Stimulated activated CD4-positive, alpha-beta T cell treated with anti-CD3 and anti-CD28 coated beads, TNF-alpha, amount 100 ng/mL, for 48 hours (primary cell): ENCODE measurements at regions not wholly inside any gene's neighbourhood (a gene's known extent, or its start where the extent isn't known, plus 50 kb on each side); places are given as distances from the start of the nearest gene placed in this dataset.
"Not testable (repeated sequence)": the region's sequence is repeated elsewhere in the genome, so short reads cannot be mapped to it uniquely, and the experiment has no call there.

Experiments
- DNase-seq, 3 donors: peaks; one replicate each; pipeline ENCODE4 v3.0.0-alpha.2; 2020; ENCODE audit warnings: low read depth in 3 of 3

DNA sequence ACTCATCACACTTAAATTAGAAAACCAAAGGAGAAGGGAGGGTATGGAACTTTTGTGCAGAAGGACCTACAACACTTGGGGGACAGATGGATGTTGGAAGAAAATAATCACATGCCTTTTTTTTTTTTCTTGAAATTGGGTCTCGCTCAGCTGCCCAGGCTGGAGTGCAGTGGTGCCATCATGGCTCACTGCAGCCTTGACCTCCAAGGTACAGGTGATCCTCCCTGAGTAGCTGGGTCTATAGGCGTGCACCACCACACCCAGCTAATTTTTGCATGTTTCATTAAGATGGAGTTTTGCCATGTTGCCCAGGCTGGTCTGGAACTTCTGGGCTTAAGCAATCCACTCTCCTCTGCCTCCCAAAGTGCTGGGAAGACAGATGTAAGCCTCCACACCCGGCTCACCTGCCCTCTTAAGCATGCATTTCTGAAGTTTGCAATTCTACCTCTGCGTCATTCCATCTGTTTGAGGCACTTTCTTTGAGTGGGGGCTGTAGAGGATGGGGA lies 370.8 kb upstream of the JARID2 start:
- DNase-seq = no peak

DNA sequence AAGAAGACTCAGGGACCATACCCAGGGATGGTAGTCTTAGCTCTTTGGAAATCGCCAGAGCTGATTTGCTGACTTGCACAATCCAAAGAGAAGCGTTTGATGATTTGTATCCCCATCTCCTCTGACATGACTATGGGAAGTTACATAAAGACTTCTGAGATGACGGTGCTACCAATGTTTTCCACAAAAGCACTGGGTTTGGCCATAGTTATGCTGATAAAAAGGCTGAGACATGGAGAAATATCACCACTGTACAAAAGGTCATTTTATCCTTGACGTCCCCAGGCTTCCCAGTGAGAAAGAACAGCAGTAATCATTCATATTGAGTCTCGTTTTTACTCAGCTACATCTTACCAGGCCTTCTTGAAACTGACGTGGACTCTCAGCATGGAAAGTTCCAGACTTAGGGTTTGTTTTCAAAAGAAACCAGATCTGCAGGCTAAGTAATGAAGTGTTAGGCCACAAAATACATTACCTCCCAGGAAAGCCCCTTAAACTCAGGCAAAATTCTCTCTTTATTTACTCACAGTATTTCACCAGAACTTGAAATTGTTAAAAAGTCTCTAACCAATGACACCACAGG lies 370.3 kb upstream of the JARID2 start:
- peak in 1 of 3 donors; percentile 27 for DNase-seq

DNA sequence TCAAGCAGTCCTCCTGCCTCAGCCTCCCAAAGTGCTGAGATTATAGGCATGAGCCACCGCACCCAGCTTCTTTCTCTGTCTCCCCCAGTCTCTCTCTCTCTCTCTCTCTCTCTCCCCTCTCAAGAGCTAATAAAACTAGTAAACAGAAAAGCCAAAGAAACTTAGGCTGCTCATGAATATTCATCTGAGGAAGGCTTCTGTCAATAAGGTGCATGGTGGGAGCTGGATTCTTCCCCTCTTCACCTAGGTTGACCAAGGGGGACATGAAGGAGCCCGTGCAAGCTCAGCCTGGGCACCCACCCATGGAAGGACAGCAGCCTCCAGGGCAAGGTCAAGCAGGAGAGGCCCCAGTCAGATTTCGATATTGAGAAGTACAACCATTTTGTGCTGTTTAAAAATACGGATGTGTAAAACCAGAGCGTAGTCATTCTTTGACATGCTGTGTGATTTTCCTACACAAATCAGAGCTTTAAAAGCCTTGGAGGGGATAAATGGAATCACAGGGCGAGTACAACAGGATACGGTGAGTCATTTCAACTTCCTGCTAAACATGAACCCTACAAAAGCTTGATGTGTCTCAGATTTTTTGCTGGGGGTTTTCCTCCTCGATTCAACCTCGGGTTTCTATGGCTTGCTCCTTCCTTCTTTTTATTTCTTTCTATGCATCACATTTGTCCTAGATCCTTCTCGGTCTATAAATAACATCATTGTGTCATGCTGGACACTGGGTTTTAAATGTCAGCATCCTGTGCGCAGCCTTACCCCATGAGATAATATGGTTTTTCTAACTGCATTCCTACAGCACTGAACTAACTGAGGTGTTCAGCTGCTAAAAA lies 368.9 kb upstream of the JARID2 start:
- no peak for DNase-seq

DNA sequence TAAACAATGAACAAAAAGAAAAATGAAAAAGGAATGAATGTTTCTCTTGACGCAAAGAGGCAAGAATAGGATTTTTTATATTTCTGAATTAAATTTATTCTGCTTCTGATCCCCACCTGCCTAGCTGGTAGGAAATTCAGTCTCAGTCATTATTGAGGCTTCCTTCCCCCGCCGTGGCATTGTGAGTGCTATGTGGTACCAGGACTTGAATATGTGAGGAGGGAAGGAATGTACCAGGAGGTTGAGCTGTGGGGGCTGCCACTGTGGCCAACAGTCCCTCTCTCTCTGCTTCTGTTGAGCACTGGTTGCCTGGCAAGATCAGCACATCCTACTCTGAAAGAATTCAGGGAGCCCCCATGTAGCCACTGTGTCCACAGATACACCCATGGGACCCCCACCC lies 368.1 kb upstream of the JARID2 start:
- DNase-seq = no peak

DNA sequence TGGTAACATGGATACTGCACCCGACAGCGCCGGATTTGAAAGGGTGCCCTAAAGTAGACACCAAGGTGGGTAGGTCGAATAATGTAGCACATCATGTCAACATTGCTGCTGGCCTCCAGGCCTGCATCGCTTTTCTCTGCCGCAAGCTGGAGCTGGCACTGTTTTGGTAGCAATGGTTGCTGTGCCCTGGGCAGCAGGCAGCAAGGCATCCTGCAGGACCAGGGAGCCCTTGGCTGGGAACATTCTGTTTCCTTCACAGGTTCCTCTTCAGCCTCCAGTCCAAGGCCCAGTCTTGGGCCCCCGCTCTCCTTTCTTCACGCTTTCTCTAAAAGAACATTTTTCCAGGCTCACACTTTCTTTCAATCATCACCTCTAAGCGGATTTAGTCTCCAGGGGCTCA lies 365.8 kb upstream of the JARID2 start:
- no peak for DNase-seq

DNA sequence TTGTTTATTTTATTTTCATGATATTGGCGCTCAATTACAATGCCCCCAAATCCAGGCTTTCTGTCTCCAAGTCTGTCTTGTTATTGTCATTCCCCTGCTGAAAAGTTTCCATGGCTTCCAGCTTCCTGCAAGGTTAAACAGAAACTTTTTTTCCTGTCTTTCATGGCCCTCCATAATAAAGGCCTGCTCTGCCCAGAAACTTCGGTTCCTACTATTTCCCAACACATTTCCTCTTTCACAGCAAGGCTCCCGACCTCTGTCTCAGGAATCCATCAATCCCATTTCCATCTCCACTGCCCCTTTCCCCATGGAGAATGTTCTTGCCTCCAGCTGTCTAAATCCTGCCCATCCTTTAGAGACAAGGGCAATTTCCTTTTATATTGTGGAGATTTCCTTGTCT lies 365.2 kb upstream of the JARID2 start:
- no peak for DNase-seq

DNA sequence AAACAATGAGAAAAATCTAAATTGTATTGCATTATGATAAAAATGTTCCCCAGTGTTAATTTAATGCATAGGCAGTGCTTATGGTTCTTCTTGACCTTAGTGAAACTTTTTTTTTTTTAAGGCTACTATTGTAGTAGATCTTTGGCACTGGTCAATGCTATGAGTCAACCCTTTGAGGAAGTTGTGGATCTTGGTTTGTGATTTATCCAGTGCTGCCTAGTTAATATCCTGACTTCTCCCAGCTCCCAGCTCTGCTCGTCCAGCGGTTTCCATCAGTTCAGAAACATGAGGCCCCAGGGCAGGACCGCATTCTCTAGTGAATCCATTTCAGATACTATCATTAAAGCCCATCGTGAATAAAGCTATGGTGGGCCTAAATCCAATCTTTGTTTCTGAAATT lies 364.5 kb upstream of the JARID2 start:
- no peak for DNase-seq

DNA sequence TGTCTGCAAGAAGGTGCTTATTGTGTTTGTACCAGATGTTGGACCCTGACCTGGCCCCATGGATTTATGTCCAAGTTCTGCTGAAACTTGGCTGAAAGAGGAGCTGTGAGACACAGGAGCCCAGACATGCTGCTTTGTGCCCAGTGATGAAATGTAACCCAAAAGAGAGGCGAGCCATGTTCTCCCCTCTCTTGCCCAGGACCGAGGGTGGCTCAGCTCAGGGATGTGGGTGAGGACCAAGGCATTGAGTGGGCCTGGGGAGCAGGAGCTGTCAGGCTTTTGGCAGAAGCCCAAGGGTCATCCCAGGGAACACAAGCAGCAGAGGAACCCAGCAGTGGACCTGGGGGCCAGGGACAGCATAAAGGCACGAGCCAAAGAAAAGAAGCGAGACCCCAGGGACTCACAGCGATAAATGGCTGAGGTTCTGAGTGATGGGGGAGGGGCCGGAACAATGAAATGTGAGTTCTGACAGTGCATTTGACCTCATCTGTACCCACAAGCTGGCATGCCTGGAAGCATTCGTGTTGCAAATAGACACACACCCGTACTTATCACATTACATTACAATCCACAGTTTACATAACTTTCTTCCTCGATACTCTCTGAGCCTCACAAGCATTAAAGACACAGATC lies 363.4 kb upstream of the JARID2 start:
- no peak for DNase-seq

DNA sequence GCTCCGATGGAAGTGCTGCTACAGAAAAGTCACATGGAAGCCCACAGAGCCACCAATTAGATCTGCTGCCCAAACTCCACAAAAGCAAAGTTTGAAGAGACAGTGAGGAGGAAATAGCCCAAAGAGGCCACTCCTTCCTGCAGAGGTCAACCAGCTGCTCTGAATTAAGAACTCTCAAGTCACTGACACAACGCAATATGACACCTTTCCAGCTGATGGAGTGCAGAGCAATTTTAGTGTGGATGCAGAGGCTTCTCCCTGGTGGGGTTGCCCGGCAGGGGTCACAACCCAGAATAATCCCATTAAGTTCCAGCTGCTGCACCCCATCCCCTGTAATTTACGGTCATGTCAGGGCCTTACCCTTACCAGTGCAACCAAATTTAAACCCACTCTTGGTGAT lies 361.9 kb upstream of the JARID2 start:
- no peak for DNase-seq

DNA sequence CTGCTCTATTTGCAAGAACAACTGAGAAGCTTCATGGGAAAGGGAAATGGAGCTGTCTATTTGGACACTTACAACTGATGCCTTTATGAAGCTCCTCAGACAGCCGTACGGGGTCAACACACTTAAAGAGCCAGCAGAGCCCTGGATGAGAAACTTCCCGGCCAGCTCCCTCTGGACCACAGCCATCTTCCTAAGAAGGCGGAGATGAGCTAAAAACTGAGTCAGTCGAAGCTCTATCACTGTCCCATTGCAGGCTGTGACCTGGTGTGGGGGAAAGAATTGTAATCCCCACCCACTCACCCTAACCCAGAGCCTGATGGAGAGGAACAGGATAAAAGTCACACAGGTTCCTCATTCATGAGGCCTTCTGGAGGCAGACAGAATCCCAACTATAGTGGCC lies 360.4 kb upstream of the JARID2 start:
- no peak for DNase-seq

DNA sequence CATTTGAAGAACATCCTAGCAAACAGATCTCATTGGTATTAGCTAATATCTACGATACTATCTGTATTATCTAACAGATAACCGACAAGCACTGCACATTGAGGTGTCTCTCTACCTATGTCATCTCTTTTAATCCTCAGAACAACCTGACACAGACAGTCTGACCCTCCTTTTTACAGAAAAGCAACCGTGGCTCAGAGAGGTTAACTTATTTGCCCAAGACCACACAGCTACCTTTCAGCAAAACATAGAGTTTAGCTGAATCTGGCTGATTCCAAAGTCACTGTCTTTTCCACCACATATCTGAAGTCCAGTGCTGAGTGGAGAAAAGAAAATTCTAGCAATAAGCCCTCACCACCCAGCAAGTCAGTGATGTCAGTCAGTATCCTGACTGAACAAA lies 358.7 kb upstream of the JARID2 start:
- DNase-seq = no peak

DNA sequence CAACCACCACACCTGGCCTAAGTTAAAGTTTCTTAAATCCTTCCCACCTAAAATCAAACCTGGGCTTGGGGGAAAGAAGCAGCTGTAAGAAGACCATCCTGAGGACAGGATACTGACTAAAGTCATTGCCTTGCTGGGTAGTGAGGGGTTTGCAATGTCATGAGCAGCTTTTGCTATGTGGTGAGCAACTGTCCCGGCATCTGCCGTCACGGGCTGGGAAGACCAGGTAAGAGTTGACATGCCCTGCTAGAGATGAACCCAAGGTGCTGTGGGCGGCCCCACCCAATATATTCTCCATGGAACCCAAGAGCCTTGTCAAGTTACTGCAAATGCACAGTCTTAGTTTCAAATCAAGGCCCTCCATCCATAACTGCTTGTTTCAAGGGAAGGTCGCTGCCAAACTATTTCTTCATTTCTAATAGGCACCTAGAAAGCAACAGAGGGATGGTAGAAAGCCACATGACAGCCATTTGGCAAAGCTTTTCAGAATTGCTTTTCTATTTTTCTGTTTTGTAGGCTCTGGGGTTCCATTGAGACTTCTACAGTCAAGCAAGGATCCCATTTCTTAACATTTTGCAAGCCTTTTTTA lies 357.8 kb upstream of the JARID2 start:
- DNase-seq = no peak

DNA sequence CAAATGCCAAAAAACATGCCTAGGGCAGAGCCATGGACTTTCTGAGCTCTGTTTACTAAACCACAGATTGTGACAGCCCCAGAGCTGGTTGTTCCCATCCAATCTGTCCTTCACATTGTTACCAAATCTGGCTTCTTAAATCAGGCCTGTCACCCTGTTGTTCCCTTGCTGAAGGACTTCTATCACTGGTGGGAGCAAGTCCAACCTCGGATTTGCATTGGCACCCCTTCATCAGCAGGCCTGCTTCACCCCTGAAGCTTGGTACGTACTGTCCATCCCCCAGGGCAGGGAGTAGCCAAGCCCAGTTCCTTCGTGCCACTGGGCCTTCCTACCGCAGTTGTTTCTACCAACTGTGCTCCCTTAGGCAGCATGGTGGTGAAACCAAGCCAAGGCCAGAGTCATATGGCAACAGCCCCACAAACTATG lies 357.3 kb upstream of the JARID2 start:
- no peak for DNase-seq

DNA sequence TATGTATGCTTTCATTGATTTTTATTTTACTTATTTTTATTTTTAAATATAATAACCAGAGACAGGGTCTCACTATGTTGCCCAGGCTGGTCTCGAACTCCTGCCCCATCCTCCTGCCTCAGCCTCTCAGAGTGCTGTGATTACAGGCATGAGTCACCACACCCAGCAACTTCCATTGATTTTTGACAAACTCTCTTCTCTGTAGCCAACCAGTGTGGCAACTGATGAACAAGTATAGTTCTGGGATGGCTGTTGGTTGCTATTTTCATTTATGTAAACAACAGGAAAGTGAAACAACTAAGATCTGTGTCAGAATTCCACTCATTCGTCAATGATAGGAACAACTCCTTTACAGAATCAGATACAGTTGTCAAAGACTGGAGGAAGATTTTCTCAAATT lies 356.7 kb upstream of the JARID2 start:
- no peak for DNase-seq

DNA sequence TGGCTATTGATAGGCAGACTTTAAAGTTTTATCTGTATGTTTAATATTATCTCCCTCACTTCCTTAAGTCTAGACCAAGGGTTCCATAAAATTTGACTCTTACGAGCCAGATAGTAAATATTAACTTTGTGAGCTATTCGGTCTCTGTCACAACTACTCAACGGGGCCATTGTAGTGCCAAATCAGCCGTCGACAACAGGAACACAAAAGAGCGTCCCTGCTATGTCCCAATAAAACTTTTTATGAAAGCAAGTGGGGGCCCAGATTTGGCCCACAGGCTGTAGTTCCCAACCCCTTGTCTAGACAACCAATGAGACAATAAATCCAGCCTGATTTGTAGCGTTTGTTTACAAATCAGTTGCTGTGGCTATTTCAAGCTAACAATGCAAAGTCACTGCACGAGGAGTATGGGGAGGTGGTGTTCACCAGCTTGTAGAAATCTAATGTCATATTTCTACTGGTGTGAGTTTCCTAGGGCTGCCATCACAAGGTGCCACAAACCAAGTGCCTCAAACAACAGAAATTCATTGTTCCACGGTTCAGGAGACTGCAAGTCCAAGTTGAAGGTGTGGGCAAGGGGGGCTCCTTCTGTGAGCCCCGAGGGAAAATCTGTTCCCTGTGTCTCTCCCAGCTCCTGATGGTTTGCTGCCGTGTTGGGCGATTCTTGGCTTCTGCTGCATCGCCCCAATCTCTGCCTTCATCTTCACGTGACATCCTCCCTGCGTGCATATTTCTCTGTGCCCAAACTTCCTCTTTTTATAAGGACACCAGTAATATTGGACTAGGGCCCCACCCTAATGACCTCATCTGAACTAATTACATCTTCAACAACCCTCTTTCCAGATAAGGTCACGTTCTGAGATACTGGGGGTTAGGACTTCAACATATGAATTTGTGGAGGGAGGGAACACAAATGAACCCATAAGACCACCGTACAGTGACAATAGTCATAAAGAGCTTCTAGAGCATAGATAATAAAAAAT lies 356.0 kb upstream of the JARID2 start:
- no peak for DNase-seq

DNA sequence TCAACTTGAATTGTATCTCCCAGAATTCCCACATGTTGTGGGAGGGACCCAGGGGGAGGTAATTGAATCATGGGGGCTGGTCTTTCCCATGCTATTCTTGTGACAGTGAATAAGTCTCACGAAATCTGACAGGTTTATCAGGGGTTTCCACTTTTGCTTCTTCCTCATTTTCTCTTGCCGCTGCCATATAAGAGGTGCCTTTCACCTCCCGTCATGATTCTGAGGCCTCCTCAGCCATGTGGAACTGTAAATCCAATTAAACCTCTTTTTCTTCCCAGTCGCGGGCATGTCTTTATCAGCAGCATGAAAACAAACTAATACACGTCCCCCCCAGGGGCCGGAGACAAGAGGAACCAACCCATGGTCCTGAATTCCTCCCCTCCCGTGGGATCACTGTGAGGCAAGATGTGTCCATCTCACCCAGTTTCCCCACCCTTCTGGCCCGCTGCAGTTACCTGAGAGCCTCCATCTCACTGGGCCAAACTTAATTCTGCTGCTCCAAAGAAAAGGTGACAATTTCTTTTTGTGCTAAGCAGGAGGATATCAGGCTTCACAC lies 354.0 kb upstream of the JARID2 start:
- not testable (repeated sequence) for DNase-seq

DNA sequence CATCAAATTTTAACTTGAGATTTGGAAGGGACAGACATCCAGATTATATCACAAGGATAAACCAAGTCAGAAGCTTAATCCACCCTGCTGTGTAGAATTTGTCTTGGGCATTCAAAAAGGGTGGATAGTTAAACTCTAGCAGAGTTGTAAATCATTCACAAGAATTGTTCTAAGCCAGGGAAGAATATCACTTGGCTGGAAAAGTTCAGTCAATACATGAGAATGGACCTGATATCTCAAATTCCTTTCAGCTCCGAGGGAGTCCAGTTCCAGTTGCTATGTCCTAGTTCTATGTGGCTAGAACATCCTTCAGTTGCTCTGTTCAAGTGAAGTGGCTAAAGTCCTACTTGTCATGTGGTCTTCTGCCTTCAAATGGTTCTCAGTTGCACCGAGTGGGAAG lies 351.8 kb upstream of the JARID2 start:
- no peak for DNase-seq

DNA sequence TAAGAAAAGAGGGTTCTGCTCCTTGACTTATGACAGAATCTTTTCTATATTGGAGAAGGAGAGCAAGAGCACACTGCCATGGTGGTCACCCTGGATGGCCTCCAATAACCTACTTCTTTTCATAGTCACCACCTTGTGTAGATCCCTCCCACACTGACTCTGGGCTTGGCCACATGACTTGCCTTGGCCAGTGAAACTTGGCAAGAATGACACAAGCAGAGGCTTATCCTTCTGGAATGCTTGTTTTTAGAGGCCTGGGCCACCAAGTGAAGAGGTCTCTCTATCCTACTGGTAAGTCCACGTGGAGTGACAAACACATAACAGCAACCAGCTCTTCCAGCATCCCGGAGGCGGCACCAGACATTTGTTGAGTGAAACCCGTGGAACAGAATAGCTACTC lies 349.4 kb upstream of the JARID2 start:
- DNase-seq = no peak

DNA sequence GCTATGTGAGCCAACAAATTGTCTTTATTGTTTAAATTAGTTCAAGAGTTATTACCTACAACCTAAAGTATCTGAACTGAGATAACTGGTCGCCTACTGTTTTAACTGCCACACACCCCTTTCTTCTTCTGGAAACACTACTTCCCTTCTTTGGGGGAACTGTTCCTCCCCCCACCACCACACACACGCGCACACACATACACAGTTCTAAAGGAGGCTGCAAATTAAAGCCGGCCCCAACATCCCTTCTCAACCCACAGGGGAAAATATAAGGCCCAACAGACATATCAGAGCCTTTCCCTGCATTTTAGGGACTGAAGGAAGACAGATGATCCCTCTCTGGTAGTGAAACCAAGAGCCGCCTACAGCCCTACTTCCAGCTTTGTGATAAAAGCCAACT lies 348.0 kb upstream of the JARID2 start:
- no peak for DNase-seq

DNA sequence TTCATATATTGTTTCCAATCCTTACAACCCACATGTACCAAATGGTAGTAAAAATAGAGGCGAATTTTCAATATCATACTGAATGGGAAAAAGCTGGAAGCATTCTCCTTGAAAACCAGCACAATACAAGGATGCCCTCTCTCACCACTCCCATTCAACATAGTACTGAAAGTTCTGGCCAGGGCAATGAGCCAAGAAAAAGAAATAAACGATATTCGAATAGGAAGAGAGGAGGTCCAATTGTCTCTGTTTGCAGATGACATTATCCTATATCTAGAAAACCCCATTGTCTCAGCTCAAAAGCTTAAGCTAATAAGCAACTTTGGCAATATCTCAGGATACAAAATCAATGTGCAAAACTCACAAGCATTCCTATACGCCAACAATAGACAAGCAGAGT lies 346.4 kb upstream of the JARID2 start:
- DNase-seq = not testable (repeated sequence)

DNA sequence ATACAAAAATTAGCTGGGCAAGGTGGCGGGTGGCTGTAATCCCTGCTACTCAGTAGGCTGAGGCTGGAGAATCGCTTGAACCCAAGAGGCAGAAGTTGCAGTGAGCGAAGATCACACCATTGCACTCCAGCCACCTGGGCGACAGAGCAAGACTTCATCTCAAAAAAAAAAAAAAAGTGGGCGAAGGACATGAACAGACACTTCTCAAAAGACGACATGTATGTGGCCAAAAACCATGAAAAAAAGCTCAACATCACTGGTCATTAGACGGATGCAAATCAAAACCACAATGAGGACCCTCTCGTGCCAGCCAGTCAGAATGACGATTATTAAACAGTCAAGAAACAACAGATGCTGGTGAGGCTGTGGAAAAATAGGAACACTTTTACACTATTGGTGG lies 344.9 kb upstream of the JARID2 start:
- no peak for DNase-seq
